DOHH2 (cell line): ENCODE measurements at regions not wholly inside any gene's neighbourhood (a gene's known extent, or its start where the extent isn't known, plus 50 kb on each side); places are given as distances from the start of the nearest gene placed in this dataset.

ENCODE experiments used
- H3F3A ChIP-seq: fragments of 200-600 bp; sonication (generic), shearing (Covaris generic); 2 replicates; pipeline ENCODE4 v1.6.0; 2016; ENCODE audit warnings: antibody characterized with exemption, mild to moderate bottlenecking; ENCODE audit not compliant: control insufficient read depth, insufficient read depth
- H3K27ac ChIP-seq: fragments of 200-600 bp; sonication (generic); 2 replicates; pipeline ENCODE4 v1.5.1; 2014; ENCODE audit warnings: low read depth, mild to moderate bottlenecking, low read length, moderate library complexity
- H3K27me3 ChIP-seq: fragments of 200-600 bp; sonication (generic); 2 replicates; pipeline ENCODE4 v1.6.1; 2014; ENCODE audit warnings: mild to moderate bottlenecking, low read length, mixed read lengths; ENCODE audit not compliant: control insufficient read depth
- H3K36me3 ChIP-seq: fragments of 200-600 bp; sonication (generic); 2 replicates; pipeline ENCODE4 v1.6.1; 2014; ENCODE audit warnings: mild to moderate bottlenecking, low read length, moderate library complexity, mixed read lengths; ENCODE audit not compliant: control insufficient read depth
- H3K4me1 ChIP-seq: fragments of 200-600 bp; sonication (generic); 2 replicates; pipeline ENCODE4 v1.6.1; 2014; ENCODE audit warnings: mild to moderate bottlenecking, low read length, mixed read lengths; ENCODE audit not compliant: control insufficient read depth
- H3K4me2 ChIP-seq: fragments of 200-600 bp; sonication (generic); 2 replicates; pipeline ENCODE4 v1.6.0; 2014; ENCODE audit warnings: mild to moderate bottlenecking, low read length, moderate library complexity
- H3K4me3 ChIP-seq: fragments of 200-600 bp; sonication (generic); 2 replicates; pipeline ENCODE4 v1.5.1; 2014; ENCODE audit warnings: mild to moderate bottlenecking, low read length, mixed read lengths
- H3K79me2 ChIP-seq: fragments of 200-600 bp; sonication (generic); 2 replicates; pipeline ENCODE4 v1.6.1; 2014; ENCODE audit warnings: mild to moderate bottlenecking, low read length, mixed read lengths; ENCODE audit not compliant: control insufficient read depth
- H3K9me2 ChIP-seq: fragments of 200-600 bp; sonication (generic); replicated peaks from 2 replicates; pipeline ENCODE4 v1.6.1; 2014; ENCODE audit warnings: mild to moderate bottlenecking, low read length, mixed read lengths; ENCODE audit not compliant: control insufficient read depth
- H3K9me3 ChIP-seq: fragments of 200-600 bp; sonication (generic); 2 replicates; pipeline ENCODE4 v1.6.1; 2014; ENCODE audit warnings: antibody characterized with exemption, low read length, mixed read lengths; ENCODE audit not compliant: control insufficient read depth, insufficient read depth
- H4K20me1 ChIP-seq: fragments of 200-600 bp; sonication (generic); 2 replicates; pipeline ENCODE4 v1.6.0; 2014; ENCODE audit warnings: low read depth, mild to moderate bottlenecking, antibody characterized with exemption, low read length, moderate library complexity; ENCODE audit not compliant: control insufficient read depth, insufficient read depth
- EZH2phosphoT487 ChIP-seq: fragments of 200-600 bp; sonication (generic); IDR thresholded peaks from 2 replicates; pipeline ENCODE4 v1.6.1; 2017; ENCODE audit warnings: borderline replicate concordance, mild to moderate bottlenecking, antibody characterized with exemption, low read length, moderate library complexity, mixed read lengths
- TF ChIP-seq, protein P1 (sequence below): fragments of 200-600 bp; sonication (generic); IDR thresholded peaks from one replicate; pipeline ENCODE4 v1.5.1; 2014; ENCODE audit warnings: antibody characterized with exemption, mild to moderate bottlenecking, low read depth, low read length; ENCODE audit not compliant: poor library complexity, severe bottlenecking

DNA sequence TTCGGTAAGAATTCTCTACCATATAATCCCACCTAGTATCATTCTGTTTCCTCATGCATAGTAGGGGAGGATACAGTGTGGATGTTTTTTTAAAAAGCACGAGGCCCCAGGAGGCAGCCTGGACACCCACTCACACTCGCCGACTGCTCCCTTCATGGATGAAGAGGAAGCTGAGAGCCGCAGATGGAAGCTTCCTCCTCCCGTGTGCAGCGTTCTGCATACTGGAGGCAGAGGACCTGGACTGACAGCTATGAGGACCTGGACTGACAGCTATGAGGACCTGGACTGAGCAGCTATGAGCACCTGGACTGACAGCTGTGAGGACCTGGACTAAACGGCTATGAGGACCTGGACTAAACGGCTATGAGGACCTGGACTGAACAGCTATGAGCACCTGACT lies 234.4 kb downstream of the NDUFA10 start:
- Histone ChIP-seq H3K27ac (no peak overlapping the region), H3K4me1 (no peaks in the 10 kb centered on the region), H3K9me3 (no peaks in the 10 kb centered on the region), H3K4me3 (no peak overlapping the region), H3K4me2 (no peak overlapping the region), H3K79me2 (no peaks in the 10 kb centered on the region), H4K20me1 (no peaks in the 10 kb centered on the region), H3K27me3 (peaks cover 4% of the 10 kb centered on the region; the same call in 1 of the 2 replicates), H3F3A (no peaks in the 10 kb centered on the region), H3K9me2 (no peaks in the 10 kb centered on the region), H3K36me3 (no peaks in the 10 kb centered on the region)
- TF ChIP-seq, protein P1, sequence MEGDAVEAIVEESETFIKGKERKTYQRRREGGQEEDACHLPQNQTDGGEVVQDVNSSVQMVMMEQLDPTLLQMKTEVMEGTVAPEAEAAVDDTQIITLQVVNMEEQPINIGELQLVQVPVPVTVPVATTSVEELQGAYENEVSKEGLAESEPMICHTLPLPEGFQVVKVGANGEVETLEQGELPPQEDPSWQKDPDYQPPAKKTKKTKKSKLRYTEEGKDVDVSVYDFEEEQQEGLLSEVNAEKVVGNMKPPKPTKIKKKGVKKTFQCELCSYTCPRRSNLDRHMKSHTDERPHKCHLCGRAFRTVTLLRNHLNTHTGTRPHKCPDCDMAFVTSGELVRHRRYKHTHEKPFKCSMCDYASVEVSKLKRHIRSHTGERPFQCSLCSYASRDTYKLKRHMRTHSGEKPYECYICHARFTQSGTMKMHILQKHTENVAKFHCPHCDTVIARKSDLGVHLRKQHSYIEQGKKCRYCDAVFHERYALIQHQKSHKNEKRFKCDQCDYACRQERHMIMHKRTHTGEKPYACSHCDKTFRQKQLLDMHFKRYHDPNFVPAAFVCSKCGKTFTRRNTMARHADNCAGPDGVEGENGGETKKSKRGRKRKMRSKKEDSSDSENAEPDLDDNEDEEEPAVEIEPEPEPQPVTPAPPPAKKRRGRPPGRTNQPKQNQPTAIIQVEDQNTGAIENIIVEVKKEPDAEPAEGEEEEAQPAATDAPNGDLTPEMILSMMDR: no peak
- no peak for TF ChIP-seq EZH2phosphoT487

DNA sequence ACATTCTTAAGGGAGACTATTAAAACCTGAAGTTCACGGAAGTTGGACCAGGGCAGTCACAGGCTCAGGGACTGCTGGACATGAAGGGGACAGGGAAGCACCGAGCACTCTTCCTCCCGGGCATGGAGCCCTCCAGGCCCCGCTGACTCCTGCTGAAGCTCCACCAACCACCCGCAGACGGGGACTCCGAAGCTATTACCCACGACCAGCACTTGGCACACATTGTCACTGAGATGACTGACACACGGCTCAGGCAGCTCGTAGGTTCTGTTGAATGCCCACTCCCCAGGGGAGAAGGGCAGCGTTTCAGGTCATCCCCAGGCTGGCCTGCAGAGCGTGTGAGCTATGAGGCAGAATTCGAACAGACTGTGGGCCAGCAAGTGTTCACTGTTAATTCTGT lies 234.8 kb downstream of the NDUFA10 start:
- Histone ChIP-seq H3K36me3 (no peaks in the 10 kb centered on the region), H3K27me3 (peaks cover 5% of the 10 kb centered on the region; the same call in 1 of the 2 replicates), H3K9me3 (no peaks in the 10 kb centered on the region), H3F3A (no peaks in the 10 kb centered on the region), H3K4me2 (no peak overlapping the region), H4K20me1 (no peaks in the 10 kb centered on the region), H3K27ac (no peak overlapping the region), H3K79me2 (no peaks in the 10 kb centered on the region), H3K4me3 (no peak overlapping the region), H3K9me2 (no peaks in the 10 kb centered on the region), H3K4me1 (no peaks in the 10 kb centered on the region)
- no peak for TF ChIP-seq EZH2phosphoT487

DNA sequence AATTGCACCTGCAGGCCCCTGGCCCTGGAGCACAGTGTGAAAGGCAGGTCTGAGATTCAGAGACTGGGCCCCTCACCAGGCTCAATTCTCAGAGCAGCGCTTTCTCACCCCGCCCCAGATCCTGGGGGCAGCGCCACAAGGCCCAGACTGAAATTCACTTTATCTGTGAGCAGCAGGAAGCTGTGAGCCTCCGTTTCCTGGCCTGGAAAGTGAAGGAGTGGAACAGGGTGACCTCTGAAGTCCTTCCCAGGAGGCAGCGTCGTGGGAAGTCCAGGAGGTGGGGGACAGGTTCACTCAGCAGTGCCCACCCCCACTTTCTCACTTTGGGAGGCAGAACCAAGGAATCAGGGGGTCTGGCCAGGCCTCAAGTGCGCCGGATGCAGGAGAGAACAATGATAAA lies 235.4 kb downstream of the NDUFA10 start:
- no peaks in the 10 kb centered on the region for H3K79me2 ChIP-seq
- H3K9me3 ChIP-seq: no peaks in the 10 kb centered on the region
- TF ChIP-seq EZH2phosphoT487: no peak
- TF ChIP-seq, protein P1: no peak
- no peak overlapping the region for H3K4me3 ChIP-seq
- H3K27me3 ChIP-seq: peaks cover 9% of the 10 kb centered on the region; the same call in 1 of the 2 replicates
- no peaks in the 10 kb centered on the region for H3K9me2 ChIP-seq
- H4K20me1 ChIP-seq: no peaks in the 10 kb centered on the region
- H3K4me2 ChIP-seq: no peak overlapping the region
- no peaks in the 10 kb centered on the region for H3K4me1 ChIP-seq
- H3F3A ChIP-seq: no peaks in the 10 kb centered on the region
- H3K27ac ChIP-seq: no peak overlapping the region
- H3K36me3 ChIP-seq: no peaks in the 10 kb centered on the region

DNA sequence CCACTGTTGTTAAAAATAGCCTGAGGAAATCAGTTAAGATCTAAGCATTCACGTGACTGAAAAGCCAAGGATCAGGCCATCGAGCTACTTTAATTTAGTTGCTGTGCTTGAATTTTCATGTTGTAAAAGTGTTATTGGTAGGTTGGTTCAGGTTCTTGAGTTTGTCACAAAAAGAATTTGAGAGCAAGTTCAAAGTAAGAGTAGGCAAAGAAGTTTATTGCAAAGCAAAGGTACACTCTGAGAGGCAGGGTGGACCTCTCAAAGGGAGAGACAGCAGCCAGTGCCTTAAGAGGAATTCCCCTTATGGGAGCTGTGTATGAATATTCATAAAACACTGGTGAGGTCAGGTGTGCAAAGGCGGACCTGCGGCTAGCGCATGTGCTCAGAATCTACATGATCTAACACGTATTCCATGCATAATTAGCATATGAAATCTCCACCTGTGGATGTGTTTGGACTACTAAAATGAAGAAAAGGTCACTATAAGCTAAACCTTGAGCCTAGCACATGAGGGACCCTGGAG lies 236.5 kb downstream of the NDUFA10 start:
- Histone ChIP-seq H3K4me1 (no peaks in the 10 kb centered on the region), H3K4me2 (no peak overlapping the region), H3K36me3 (no peaks in the 10 kb centered on the region), H4K20me1 (no peaks in the 10 kb centered on the region), H3K9me3 (no peaks in the 10 kb centered on the region), H3K4me3 (no peak overlapping the region), H3F3A (no peaks in the 10 kb centered on the region), H3K9me2 (no peaks in the 10 kb centered on the region), H3K27me3 (peaks cover 9% of the 10 kb centered on the region; the same call in 1 of the 2 replicates), H3K27ac (no peak overlapping the region), H3K79me2 (no peaks in the 10 kb centered on the region)
- no peak for TF ChIP-seq EZH2phosphoT487
- TF ChIP-seq, protein P1: no peak
